ENCODE measurements at regions not wholly inside any gene's neighbourhood (a gene's known extent, or its start where the extent isn't known, plus 50 kb on each side); places are given as distances from the start of the nearest gene placed in this dataset.

- no peak for DNase-seq (ENCODE audit: low spot score)
These were observed 227.3 kb downstream of the TMEM167A start for GRCh38 chr5:82849885-82850284.

DNA sequence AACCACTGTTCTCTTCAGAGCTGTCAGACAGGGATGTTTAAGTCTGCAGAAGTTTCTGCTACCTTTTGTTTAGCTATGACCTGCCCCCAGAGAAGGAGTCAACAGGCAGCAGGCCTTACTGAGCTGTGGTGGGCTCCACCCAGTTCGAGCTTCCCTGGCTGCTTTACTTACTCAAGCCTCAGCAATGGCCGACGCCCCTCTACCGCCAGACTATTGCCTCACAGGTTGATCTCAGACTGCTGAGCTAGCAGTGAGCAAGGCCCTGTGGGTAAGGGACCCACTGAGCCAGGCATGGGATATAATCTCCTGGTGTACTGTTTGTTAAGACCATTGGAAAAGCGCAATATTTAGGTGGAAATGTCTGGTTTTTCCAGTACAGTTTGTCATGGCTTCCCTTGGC is 229.6 kb downstream of the TMEM167A start:
- DNase-seq (ENCODE audit: low spot score): no peak

- no peak for DNase-seq (ENCODE audit: low spot score)
These were observed 237.3 kb downstream of the TMEM167A start for GRCh38 chr5:82839881-82840280.

DNA sequence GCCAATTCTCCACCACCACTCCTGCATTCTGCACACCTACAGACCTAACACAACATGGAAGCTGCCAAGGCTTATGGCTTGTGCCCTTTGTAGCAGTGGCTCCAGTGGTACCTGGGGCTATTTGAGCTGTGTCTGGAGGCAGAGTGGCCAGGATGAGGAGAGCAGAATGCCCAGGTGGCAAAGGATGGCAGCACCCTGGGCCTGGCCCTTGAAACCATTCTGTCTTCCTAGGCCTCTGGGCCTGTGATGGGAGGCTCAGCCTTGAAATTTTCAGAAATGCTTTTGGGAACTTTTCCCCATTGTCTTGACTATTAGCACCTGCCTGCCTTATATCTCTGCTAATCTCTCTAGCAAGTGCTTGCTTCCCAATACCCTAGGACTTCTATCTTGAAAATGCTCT is 241.7 kb downstream of the TMEM167A start:
- DNase-seq (ENCODE audit: low spot score): no peak

GRCh38 chr5:82834151-82834550 is 243.0 kb downstream of the TMEM167A start:
- DNase-seq (ENCODE audit: low spot score): no peak

DNA sequence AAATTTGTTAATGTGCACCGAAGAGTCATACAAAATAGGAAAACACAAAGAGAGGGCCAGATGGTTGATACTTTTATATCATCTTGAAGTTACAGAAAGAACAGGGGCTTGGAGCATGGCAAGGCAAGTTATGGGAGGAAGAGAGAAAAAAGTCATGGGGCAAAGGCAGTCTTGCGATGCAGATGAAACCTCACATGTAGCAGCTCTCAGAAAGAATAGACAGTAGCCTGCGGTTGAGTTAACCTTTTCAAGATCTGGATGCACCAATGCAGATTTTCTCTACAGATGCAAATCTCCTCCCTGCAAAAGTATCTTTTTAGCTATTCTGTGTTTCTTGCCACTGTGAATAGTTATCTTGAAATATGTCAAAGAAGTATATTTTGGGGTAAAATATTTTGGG is 243.9 kb downstream of the TMEM167A start:
- no peak for DNase-seq (ENCODE audit: low spot score)

DNA sequence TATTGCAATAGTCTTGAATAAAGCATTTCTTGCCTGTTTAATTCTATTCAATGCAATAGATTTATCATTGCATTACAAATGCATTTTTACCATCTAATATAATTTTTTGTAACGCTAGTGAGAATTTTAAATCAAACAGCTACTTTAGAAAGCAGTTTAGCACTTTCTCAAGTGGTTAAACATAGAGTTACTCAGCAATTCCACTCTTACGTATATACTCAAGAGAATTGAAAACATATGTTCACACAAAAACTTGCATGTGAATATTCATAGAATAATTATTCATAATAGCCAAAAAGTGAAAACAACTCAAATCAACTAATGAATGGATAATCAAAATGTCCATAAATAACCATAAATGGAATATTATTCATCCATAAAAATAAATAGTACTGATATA is 244.7 kb downstream of the TMEM167A start:
- DNase-seq (ENCODE audit: low spot score): no peak

DNA sequence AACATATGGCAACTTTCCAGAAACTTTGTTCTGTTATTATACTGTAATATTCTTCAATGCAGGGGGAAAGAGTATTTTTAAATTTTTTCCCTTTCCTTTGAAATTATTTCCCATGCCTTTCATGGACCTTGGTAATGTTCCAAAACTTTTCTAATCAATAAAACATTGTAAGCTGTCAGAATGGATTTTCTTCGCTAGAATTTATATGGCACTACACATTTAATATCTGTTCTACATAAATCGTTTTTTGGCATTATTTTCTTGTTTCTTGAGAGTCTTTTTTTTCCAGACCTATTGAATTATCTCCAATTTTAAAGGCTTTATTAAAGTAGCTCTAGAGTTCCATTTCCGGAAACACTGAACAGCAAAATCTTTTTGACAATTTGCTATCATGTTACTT is 249.0 kb downstream of the TMEM167A start:
- no peak for DNase-seq (ENCODE audit: low spot score)

GRCh38 chr5:82827651-82828050 is 249.5 kb downstream of the TMEM167A start:
- DNase-seq (ENCODE audit: low spot score): no peak

- DNase-seq (ENCODE audit: low spot score): no peak
These were observed 254.6 kb downstream of the TMEM167A start for GRCh38 chr5:82822634-82822927.

DNA sequence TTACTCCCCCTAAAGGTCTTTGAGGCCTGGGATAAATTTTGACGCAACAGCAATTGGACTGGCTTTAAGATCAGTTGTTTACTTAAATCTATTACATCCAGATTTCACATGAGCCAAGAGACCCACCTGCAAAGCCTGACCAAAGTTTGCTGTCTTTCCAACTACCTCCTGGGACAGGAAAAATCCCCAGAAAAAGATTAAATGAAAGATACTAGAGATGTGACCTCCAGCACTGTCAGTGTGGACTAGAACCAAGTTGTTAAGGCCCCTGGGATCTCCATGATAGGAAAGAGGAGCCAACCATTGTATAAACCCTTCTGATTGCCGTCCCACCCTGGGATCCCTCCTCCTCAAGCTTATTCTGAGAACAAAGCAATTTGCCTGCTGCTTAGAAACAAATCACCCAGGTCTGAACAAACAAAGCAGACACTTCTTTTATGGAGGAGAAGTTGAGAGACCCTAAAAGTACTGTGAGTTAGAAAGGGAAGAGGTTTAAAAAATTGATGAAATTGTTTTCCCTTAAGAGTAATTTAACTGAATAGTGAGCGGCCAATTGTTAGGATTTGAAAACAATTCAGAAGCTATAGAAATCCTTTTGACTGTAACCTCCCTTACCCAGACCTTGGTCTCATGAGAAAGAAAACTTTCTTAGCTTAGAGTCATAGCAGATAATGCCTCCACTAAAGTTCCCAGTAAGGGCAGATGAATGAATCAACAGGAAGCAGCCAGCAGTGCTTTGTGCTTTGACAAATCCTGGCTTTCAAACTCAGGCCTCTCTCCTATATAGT is 255.2 kb downstream of the TMEM167A start:
- no peak for DNase-seq (ENCODE audit: low spot score)

DNA sequence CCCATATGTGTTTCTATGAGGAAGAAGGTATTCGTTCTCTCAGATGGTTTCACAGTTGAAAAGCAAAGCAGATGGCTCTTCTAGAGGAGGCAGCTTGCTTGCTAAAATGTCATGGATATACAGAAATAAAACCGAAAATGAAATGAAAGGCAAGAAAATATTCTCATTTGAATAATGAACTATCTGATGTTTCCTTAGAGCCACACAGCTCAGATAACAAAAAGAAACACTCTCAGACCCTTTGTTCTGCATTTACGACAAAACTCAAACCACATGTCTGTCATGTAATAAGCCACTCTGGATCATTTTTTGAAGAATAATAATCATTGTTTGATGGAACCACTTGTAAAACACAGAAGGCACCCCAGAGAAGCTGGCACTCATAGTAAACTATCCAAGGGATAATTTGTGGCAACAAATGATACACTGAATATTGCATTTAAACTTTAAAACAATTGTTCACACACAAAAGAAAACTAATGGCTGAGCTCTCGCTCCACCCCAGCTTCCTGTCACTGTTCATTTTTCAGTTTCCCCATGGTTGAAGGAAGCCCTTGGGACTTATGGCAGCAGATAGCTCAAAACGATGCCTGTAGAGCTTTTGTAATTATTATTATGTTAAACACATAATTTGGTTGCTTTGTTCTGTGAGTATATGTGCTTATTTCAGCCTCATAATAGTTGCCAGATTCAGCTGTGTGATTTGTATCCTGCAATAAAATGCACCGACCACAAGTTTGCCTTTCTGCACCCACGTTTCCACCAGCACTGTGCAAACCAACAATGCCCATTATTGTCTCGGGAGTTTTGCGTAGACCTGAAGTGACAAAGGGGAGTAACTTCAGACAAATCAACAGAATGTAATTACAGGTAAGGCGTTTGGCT is 256.0 kb downstream of the TMEM167A start:
- DNase-seq (ENCODE audit: low spot score): no peak

DNA sequence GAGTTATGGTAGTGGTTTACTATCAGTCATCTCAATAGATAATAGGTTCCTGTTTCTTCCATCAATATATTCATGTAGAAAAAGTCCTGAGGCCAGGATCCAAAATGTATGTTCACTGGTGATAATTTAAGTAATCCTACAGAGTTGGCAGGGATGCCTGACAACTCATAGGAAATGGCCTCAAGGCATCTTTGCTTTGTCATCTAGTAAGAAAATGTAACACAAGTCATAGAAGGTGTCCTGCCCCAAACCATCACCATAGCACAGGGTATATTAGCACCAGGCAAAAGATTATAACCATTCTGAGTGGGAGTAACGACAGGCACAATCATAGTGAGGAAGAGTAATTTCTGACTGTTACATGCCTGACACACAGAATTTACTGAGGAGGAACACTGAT is 257.0 kb downstream of the TMEM167A start:
- no peak for DNase-seq (ENCODE audit: low spot score)

DNA sequence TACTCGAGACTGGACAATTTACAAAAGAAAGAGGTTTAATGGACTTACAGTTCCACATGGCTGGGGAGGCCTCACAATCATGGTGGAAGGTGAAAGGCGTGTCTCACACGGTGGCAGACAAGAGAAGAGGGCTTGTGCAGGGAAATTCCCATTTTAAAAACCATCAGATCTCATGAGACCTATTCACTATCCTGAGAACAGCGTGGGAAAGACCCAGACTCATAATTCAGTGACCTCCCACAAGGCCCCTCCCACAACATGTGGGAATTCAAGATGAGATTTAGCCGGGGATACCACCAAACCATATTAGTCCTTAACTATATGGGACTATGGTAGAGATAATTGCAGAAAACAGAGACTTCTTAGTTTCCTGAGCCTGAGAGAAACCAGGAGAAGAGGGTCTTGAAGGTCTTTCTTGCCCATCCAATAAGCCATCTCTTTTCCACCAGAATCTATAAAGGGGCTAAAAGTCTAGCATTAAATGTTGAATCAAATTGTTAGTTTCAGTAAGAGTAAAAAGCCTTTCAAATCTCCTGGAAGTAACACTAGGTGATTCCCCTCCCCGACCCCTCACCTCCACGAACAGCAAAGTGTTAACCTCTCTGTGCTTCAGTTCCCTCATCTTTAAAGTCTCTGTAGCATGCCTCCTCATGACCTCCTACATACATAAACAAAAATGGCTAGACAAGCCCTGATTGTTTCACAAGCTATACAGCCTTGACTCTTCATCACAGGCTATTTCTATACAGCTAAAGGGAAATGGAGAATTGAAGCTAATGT is 259.1 kb downstream of the TMEM167A start:
- no peak for DNase-seq (ENCODE audit: low spot score)

GRCh38 chr5:82816926-82817325 is 260.3 kb downstream of the TMEM167A start:
- no peak for DNase-seq (ENCODE audit: low spot score)

DNA sequence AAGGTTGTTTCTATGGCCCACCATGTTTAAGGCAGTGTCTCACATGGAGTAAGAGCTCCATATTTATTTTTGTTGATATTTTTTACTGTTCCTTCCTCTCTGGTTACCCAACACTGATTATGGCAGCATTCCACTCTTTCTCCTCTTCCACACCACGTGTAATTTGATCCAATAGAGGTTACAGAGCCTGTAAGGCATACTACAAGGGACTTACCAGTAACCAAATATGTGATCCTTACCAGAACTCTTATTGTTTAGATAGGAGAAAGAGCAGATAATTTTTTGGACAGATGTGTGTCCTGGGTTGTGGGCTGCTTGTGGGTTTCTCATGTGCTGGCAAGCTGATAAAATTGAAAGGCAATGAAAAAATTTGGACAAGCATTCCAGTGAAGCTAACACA is 261.3 kb downstream of the TMEM167A start:
- no peak for DNase-seq (ENCODE audit: low spot score)

DNA sequence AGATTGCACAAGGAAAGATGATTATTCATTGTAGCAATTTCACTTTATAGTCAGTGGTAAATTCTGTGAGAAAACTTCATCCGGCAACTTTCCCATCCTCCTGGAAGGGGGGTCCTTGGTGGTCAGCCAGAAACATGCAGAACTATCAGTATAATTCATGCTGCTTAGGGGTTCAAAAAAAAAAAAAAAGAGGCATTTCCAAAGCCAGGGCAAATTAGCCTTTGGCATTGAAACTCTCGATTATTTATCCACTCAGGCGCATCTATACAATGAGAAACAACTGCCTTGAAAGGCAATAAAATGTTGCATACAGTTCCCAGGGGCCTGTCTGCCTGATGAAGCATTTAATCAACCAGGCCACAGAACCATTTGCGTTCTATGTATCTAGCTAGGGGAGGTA is 263.3 kb downstream of the TMEM167A start:
- no peak for DNase-seq (ENCODE audit: low spot score)

GRCh38 chr5:82812575-82812974 is 264.6 kb downstream of the TMEM167A start:
- no peak for DNase-seq (ENCODE audit: low spot score)

- no peak for DNase-seq (ENCODE audit: low spot score)
These were observed 265.7 kb downstream of the TMEM167A start for GRCh38 chr5:82811490-82811889.

- DNase-seq (ENCODE audit: low spot score): no peak
These were observed 267.6 kb downstream of the TMEM167A start for GRCh38 chr5:82809420-82810143.

DNA sequence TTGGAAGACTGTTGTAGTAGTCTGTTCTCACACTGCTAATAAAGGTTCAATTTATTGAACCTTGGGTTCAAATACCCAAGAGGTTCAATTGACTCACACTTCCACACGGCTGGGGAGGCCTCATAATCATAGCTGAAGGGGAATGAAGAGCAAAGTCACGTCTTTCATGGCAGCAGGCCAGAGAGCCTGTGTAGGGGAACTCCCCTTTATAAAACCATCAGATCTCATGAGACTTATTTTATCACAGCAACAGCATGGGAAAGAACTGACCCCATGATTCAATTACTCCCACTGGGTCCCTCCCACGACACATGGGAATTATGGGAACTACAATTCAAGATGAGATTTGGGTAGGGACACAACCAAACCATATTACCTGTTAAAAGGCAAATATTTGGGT is 268.2 kb downstream of the TMEM167A start:
- no peak for DNase-seq (ENCODE audit: low spot score)

GRCh38 chr5:82807021-82807420 is 270.2 kb downstream of the TMEM167A start:
- no peak for DNase-seq (ENCODE audit: low spot score)

All from hematopoietic multipotent progenitor cell treated with erythropoietin and hydrocortisone succinate and interleukin-3 and kit ligand, for 17 days (in vitro differentiated cells).